Type B pancreatic cell (in vitro differentiated cells): ENCODE measurements at regions not wholly inside any gene's neighbourhood (a gene's known extent, or its start where the extent isn't known, plus 50 kb on each side); places are given as distances from the start of the nearest gene placed in this dataset.

Source experiments
- DNase-seq: peaks from one replicate; pipeline ENCODE4 v3.0.0; 2021; ENCODE audit warnings: mixed read lengths; ENCODE audit not compliant: unreplicated experiment; ENCODE audit errors: extremely low spot score
- H3K27ac Mint-ChIP-seq: 2 replicates; pipeline ENCODE4 v1.8.0; 2021; ENCODE audit warnings: mild to moderate bottlenecking, mixed read lengths
- H3K27me3 Mint-ChIP-seq: 2 replicates; pipeline ENCODE4 v1.8.0; 2021; ENCODE audit warnings: mixed read lengths
- H3K36me3 Mint-ChIP-seq: 2 replicates; pipeline ENCODE4 v1.8.0; 2021; ENCODE audit warnings: mixed read lengths
- H3K4me1 Mint-ChIP-seq: one replicate; pipeline ENCODE4 v1.8.0; 2021; ENCODE audit warnings: mixed read lengths; ENCODE audit not compliant: unreplicated experiment
- H3K4me3 Mint-ChIP-seq: 2 replicates; pipeline ENCODE4 v1.8.0; 2021; ENCODE audit warnings: mild to moderate bottlenecking, mixed read lengths
- H3K9me3 Mint-ChIP-seq: 2 replicates; pipeline ENCODE4 v1.8.0; 2021; ENCODE audit warnings: mixed read lengths
- TF ChIP-seq, protein P1 (sequence below): fragments of 200-600 bp; sonication (generic); conservative IDR thresholded peaks from 2 replicates; pipeline ENCODE4 v1.5.0; 2021; ENCODE audit warnings: antibody characterized with exemption, mild to moderate bottlenecking

DNA sequence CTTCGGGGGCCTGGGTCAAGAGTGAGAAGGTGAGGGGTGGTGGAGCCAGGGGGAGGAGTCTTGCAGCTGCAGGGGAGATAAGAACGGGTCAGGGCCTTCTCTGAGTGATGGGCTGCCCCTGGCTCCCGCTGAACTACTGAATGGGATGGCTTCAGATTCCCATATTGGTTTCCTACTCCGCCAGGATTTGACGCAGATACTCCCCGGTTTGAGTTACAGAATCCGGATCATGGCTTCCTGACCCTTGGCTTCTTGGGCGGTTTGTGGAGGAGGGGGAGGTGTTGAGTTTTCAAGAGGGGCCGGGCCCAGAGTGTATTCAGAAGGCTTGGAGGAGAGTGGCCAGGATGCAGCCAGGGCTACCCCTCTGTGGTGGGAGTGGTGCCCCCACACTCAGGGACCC lies 119.9 kb upstream of the ATP2B2 start:
- no peak overlapping the region for H3K27ac Mint-ChIP-seq

GRCh38 chr3:10627884-10628572 lies 122.6 kb upstream of the ATP2B2 start:
- no peak for DNase-seq
- H3K4me1 Mint-ChIP-seq: no peaks in the 10 kb centered on the region
- TF ChIP-seq, protein P1, sequence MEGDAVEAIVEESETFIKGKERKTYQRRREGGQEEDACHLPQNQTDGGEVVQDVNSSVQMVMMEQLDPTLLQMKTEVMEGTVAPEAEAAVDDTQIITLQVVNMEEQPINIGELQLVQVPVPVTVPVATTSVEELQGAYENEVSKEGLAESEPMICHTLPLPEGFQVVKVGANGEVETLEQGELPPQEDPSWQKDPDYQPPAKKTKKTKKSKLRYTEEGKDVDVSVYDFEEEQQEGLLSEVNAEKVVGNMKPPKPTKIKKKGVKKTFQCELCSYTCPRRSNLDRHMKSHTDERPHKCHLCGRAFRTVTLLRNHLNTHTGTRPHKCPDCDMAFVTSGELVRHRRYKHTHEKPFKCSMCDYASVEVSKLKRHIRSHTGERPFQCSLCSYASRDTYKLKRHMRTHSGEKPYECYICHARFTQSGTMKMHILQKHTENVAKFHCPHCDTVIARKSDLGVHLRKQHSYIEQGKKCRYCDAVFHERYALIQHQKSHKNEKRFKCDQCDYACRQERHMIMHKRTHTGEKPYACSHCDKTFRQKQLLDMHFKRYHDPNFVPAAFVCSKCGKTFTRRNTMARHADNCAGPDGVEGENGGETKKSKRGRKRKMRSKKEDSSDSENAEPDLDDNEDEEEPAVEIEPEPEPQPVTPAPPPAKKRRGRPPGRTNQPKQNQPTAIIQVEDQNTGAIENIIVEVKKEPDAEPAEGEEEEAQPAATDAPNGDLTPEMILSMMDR: no peak
- no peak overlapping the region for H3K4me3 Mint-ChIP-seq
- peaks cover 17% of the 10 kb centered on the region for H3K27me3 Mint-ChIP-seq
- no peaks in the 10 kb centered on the region for H3K9me3 Mint-ChIP-seq
- no peak overlapping the region for H3K27ac Mint-ChIP-seq
- no peaks in the 10 kb centered on the region for H3K36me3 Mint-ChIP-seq

More for the DNA sequence above, 119.9 kb upstream of the ATP2B2 start:
- no peak for DNase-seq
- Mint-ChIP-seq H3K4me3 (no peak overlapping the region), H3K36me3 (no peaks in the 10 kb centered on the region), H3K9me3 (no peaks in the 10 kb centered on the region), H3K4me1 (no peaks in the 10 kb centered on the region), H3K27me3 (peaks cover 22% of the 10 kb centered on the region)
- TF ChIP-seq, protein P1: no peak

DNA sequence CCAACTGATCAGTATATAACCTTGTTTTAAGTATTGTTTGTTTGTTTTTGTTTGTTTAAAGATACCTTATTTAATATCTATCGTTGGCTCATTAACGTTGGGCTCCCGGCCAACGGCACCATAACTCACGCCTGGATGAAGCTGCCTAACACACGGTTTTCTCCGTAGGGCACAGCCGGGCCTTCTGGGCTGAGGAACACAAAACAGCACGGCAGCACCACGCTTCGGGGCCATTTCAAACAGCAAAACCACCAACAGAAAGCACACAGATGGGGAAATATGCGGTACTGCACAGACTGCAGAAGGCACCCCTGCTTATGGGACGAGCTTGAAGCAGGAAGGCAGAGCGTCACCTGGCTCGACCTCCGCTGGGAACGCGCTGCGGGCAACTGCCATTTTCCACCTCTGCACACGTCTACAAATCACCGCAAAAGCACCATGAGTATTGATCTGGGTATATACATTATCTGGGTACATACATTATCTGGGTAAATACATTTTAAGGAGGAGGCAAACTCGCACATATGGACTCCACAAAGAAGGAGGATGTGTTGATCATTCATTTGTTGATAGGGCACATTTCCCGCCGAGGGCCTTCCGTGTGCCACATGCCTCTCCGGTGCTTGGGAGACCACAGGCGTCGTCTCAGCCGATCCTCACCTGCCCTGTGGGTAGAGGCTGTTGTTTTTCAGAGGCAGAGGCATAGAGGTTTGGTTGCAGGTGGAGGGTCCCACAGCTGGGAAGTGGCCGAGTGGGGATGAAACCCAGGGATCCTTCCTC lies 123.7 kb upstream of the ATP2B2 start:
- H3K9me3 Mint-ChIP-seq: no peaks in the 10 kb centered on the region
- H3K27ac Mint-ChIP-seq: no peak overlapping the region
- DNase-seq: no peak
- H3K4me1 Mint-ChIP-seq: no peaks in the 10 kb centered on the region
- no peaks in the 10 kb centered on the region for H3K36me3 Mint-ChIP-seq
- H3K27me3 Mint-ChIP-seq: peaks cover 21% of the 10 kb centered on the region
- TF ChIP-seq, protein P1: no peak
- no peak overlapping the region for H3K4me3 Mint-ChIP-seq

DNA sequence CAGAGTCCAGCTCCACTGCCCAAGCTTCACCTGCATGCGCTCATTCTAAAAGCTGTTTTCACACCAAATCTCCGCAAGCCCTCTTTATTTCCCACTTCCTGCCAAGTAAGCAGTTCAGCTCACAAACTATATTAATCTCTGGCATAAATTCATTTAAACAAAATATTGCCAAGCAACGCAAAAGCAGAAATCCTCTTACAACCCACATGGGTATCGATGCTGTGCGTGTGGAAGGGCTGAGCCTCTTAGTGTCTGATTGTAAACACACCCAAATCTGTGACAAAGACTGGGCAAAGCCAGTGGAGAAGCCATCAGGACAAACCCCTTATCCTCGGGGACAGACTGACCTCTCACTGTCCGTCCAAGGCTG lies 124.3 kb upstream of the ATP2B2 start:
- no peak overlapping the region for H3K4me3 Mint-ChIP-seq
- H3K36me3 Mint-ChIP-seq: no peaks in the 10 kb centered on the region
- no peaks in the 10 kb centered on the region for H3K4me1 Mint-ChIP-seq
- H3K9me3 Mint-ChIP-seq: no peaks in the 10 kb centered on the region
- DNase-seq: no peak
- H3K27me3 Mint-ChIP-seq: peaks cover 21% of the 10 kb centered on the region
- TF ChIP-seq, protein P1: no peak
- H3K27ac Mint-ChIP-seq: no peak overlapping the region

GRCh38 chr3:10631224-10631623 lies 125.8 kb upstream of the ATP2B2 start:
- Mint-ChIP-seq H3K27ac (no peak overlapping the region), H3K4me3 (no peak overlapping the region), H3K9me3 (no peaks in the 10 kb centered on the region), H3K4me1 (no peaks in the 10 kb centered on the region), H3K36me3 (no peaks in the 10 kb centered on the region), H3K27me3 (peaks cover 18% of the 10 kb centered on the region)
- DNase-seq: no peak
- TF ChIP-seq, protein P1: no peak
